ENCODE measurements at regions not wholly inside any gene's neighbourhood (a gene's known extent, or its start where the extent isn't known, plus 50 kb on each side); places are given as distances from the start of the nearest gene placed in this dataset.

DNA sequence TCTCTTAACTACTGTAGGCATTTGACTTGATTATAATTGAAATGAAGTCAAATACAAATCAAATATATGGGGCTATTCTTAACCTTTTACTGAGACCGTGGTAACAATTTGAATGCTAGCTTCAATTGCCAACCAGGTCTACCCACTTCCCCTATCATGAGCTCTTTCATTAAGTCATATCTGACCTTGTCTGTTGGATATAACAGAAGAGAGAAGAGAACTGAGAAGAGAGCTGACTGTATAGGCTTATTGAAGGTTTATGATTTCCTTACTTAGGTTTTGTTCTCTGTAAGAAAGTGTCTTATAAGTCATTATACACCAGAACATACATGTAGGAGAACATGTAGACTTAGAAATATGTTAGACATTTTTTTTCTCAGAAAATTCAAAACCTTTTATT is 549.4 kb downstream of the COL12A1 start:
- TF ChIP-seq ZFX (IDR thresholded peaks at IDR 0.05) = no peak
- TF ChIP-seq, protein P1, sequence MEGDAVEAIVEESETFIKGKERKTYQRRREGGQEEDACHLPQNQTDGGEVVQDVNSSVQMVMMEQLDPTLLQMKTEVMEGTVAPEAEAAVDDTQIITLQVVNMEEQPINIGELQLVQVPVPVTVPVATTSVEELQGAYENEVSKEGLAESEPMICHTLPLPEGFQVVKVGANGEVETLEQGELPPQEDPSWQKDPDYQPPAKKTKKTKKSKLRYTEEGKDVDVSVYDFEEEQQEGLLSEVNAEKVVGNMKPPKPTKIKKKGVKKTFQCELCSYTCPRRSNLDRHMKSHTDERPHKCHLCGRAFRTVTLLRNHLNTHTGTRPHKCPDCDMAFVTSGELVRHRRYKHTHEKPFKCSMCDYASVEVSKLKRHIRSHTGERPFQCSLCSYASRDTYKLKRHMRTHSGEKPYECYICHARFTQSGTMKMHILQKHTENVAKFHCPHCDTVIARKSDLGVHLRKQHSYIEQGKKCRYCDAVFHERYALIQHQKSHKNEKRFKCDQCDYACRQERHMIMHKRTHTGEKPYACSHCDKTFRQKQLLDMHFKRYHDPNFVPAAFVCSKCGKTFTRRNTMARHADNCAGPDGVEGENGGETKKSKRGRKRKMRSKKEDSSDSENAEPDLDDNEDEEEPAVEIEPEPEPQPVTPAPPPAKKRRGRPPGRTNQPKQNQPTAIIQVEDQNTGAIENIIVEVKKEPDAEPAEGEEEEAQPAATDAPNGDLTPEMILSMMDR (conservative IDR thresholded peaks at IDR 0.05) = no peak
- no peak overlapping the region for H3K27ac ChIP-seq

DNA sequence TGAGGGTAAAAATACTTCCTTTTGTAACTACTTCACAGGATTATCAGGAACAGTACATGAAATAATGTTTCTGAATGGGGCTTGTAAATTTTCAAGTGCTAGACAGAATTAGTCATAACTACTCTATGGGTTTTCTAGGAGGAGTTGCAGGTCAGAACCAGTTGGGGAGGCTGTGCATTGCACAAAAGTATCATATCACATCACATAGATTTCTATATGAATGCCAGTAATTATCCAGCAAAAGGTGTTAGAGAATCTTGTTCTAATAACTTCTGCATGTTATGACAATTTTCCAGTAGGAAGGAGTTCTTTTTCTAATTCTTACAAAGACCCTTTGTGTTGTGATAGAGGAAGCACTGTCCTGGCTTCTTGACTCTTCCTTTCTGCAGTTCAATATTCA is 551.6 kb downstream of the COL12A1 start:
- TF ChIP-seq ZFX (IDR thresholded peaks at IDR 0.05) = no peak
- TF ChIP-seq, protein P1 (conservative IDR thresholded peaks at IDR 0.05) = no peak
- no peak overlapping the region for H3K27ac ChIP-seq

DNA sequence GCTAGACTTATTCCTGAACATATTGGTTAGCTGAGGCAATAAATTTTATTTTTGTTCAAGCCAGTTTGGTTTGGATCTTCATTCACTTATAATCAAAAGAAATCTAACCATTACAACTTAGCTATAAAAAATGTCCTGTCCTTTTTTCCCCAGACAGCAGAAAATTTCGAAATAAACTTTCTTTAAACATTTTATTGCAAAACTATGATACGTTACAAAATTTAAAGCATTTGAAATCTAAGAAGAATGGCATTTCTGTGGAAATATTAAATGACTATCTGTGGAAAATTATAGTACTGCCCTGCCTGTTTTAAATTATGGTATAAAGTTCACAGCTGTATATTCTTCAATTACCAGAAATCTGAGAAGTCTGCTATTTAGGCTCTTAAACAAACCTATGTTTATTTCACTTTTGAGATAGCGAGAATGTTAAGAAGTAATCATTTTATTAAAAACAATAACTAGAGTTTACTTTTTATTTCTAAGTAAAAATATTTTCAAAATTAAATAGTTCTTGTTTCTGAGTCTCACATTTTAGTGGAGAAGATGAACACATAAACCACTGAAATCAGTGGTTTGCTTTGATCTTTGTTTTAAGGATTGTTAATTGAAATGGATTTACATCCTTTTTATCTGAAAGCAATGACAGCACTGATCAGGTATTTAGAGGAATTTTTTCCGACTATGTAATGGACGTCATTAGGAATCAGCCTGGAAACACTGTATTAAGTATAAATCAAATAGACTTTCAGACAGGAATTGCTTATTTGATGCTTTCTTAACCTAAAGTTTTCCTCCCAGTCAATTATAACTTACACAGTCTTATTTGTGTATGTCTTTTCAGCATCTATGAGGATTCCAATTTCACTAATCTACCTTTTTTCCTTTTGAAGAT is 553.7 kb downstream of the COL12A1 start:
- H3K27ac ChIP-seq = no peak overlapping the region
- TF ChIP-seq, protein P1 (conservative IDR thresholded peaks at IDR 0.05) = no peak
- TF ChIP-seq ZFX (IDR thresholded peaks at IDR 0.05) = no peak

DNA sequence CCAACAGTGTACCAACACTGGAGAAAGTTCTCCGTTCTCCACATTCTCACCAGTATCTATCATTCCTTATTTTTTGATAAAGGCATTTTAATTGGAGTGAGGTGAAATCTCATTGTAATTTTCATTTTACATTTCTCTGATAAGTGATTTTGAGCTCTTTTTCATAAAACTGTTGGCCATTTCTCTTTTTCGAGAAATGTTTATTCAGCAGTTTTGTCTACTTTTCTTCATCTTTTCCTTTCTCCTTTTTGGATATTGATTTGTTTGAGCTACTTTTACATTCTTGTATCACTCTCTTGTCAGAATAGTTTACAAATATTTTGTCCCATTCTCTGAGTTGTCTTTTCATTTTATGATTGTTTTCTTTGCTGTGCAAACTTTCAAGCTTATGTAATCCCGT is 555.2 kb downstream of the COL12A1 start:
- no peak overlapping the region for H3K27ac ChIP-seq

DNA sequence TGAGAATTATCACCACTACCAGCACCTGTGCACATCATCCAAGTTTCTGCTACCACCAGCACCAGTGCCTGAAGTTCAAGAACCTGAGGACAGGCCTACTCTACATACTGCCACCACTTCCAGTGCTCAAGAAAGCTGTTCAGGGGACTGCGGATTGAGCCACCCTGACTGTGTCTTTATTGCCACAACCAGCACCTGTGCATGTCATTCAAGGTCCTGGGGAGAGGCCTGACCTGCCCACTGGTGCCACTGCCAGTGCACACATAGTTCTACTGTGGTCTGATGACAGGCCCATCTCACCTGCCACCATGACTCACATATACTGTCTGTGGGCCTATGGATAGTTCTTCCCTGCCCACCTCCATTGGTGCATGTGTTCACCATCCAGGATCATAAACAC is 559.4 kb downstream of the COL12A1 start:
- no peak overlapping the region for H3K27ac ChIP-seq
- TF ChIP-seq, protein P1 (conservative IDR thresholded peaks at IDR 0.05) = no peak
- no peak for TF ChIP-seq ZFX (IDR thresholded peaks at IDR 0.05)

More for the DNA sequence above, 555.2 kb downstream of the COL12A1 start:
- no peak for TF ChIP-seq ZFX (IDR thresholded peaks at IDR 0.05)
- TF ChIP-seq, protein P1 (conservative IDR thresholded peaks at IDR 0.05) = no peak

DNA sequence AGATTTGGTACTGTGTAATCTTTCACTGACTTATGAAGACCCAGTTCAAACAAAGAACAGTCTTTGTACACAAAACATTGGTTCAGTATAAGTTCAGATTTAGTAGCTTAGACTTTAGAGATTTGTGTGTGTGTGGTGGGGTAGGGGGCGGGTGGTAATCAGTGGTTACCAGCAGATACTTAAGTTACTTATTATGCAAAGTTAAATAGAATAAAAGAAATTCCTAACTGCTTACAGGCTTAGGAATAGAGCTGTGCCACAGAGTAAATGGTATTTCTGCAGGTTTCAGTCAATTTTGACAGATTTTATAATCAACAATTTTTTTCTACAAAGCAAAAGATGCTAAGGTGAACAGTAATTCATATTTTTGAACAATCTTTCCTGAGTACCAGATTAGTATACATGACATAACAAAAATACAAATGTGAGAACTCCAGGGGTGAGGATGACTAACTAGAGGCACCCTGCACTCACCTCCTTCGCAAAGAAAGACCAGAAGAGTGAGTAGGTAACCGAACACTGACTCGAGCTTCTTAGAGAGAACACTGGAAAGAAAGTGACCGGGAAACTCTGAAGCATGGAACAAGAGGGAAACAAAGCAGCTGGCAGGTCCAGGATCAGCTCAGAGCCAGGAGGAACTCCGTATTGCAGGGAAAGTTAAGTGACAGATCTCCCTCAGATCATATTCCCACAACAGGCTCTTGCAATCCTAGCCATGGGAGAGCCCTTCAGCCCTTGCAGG is 560.6 kb downstream of the COL12A1 start:
- TF ChIP-seq ZFX (IDR thresholded peaks at IDR 0.05) = no peak
- TF ChIP-seq, protein P1 (conservative IDR thresholded peaks at IDR 0.05) = no peak

DNA sequence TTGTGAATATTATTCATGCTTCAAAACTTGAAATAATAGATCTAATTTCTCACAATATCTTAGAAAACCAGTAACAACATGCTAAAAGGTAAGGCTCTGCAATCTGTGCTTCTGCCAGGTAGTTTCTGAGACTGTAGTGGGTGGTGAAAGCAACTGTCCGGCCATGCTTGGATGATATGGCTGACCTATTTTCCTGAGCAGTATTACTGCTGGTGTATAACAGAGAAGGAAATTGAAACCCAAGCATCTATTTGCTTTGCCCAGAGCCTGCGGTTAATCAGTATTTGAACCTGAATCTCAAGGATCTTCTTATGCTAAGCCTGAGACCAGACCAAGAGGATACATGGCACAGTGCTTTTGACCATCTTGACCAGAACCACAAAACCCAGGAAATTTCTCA is 563.8 kb downstream of the COL12A1 start:
- no peak overlapping the region for H3K27ac ChIP-seq
- TF ChIP-seq, protein P1 (conservative IDR thresholded peaks at IDR 0.05) = no peak
- TF ChIP-seq ZFX (IDR thresholded peaks at IDR 0.05) = no peak

More for the DNA sequence above, 560.6 kb downstream of the COL12A1 start:
- H3K27ac ChIP-seq = no peak overlapping the region
